ENCODE measurements at regions not wholly inside any gene's neighbourhood (a gene's known extent, or its start where the extent isn't known, plus 50 kb on each side); places are given as distances from the start of the nearest gene placed in this dataset.
"Not testable (repeated sequence)": the region's sequence is repeated elsewhere in the genome, so short reads cannot be mapped to it uniquely, and the experiment has no call there.

GRCh38 chr5:172528440-172528839 is 74.1 kb upstream of the SH3PXD2B start:
- DNase-seq (ENCODE audit: low read depth), result no peak

DNA sequence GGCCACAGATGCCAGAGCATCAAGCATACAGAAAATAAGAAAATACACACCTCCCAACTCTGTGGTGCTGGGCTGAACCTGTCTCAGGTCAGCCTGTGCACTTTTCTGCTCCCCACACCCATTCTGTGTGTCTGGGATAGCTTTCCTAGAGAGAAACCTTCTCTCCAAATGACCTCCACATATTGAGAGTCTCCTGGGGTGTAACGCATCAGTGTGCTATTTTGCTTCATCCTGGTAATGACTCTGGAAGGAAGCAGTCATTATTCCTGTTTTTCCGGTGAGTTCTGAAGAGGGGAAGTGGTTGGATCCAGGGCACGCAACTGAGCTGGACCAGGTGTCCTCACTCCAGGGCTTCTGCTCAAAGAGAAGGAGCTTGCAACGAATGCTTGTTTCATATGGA is 73.2 kb upstream of the SH3PXD2B start:
- no peak for DNase-seq (ENCODE audit: low read depth)

DNA sequence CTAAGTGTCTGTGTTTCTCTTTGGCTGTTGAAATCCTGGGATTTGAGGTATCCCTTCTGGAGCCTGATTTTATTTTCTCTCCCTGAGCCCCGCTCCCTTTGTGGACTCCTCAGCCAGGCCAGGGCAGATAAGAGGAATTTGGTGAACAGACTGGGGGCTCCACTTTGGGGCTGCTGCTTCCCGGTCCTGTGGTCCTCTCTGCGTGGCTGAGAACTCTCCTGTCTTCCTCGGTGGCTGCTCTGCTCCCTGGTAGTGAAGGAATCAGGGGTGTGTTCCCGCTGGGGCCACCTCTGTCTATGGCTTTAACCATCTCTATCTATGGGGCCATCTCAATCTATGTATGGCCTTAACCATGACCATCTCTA is 71.7 kb upstream of the SH3PXD2B start:
- no peak for DNase-seq (ENCODE audit: low read depth)

- DNase-seq (ENCODE audit: low read depth), result no peak
Measured at GRCh38 chr5:172525307-172525995, 71.1 kb upstream of the SH3PXD2B start.

DNA sequence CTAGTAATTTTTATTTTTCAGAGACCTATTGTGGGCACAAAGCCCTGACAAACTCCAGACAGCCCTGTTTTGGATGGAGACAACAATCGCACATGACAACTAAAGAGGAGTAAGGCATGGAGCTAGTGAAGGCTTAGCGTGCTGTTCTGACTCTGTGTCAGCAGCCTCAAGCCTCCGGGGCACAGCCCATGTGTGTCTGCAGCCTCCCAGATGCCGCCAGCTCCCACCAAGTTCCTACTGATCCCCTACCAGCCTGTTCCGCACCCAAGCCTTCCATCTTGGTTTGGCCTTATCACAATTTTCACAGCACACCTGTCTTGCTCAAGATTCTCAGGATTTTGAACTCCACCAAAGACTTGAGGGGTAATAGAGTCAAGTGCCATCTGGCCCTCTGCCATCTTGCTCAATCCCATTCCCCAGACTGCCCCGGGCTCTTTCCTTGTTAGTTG is 70.3 kb upstream of the SH3PXD2B start:
- no peak for DNase-seq (ENCODE audit: low read depth)

DNA sequence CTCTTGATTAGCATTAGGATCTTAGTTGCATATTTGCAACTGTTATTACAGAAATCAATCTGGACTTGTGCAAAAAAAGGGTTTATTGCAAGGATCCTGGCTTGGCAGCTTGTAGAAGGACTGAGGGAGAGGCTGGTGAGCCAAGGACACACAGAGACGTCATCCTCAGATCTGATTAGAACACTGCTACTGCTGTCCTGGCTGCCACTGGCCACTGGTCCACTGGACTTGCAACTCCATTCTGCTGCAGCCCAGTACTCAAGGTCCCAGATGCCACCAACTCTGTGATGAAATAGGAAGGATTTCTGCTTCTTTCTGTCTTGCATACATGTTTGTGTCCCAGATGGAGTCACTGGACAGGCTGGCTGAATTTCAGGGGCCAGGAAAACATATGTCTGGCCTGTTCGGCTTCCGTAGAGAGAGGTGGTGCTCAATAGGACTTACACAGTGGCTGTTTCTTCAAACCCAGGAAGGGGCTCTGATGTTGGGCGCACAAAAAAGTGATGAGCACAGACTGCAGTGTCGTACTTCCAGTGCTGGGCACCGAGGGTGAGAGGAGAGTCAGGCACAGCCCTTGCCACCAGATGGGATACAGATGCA is 68.9 kb upstream of the SH3PXD2B start:
- no peak for DNase-seq (ENCODE audit: low read depth)

GRCh38 chr5:172521338-172521932 is 67.1 kb upstream of the SH3PXD2B start:
- no peak for DNase-seq (ENCODE audit: low read depth)

GRCh38 chr5:172511952-172512351 is 57.6 kb upstream of the SH3PXD2B start:
- no peak for DNase-seq (ENCODE audit: low read depth)

DNA sequence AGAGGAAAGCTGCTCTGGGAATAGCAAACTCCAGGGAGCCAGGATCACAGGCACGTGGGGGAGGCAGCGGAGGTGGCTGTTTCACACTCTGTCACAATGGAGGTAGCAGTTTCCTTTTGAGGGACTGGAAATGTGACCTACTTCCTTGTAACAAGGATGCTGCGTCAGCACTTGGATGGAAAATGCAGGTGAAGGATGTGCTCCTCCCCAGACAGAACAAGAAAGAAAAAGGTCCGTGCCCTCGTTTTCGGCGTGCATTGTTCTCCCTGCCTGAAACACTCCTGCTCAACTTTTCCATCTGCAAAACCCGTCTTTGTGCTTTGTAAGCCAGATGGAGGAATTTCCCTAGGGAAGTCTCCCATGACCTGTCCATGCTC is 55.1 kb upstream of the SH3PXD2B start:
- no peak for DNase-seq (ENCODE audit: low read depth)

- DNase-seq (ENCODE audit: low read depth), result no peak
Measured at GRCh38 chr5:172508471-172509404, 54.4 kb upstream of the SH3PXD2B start.

- not testable (repeated sequence) for DNase-seq (ENCODE audit: low read depth)
Measured at GRCh38 chr5:172507485-172507884, 53.2 kb upstream of the SH3PXD2B start.

DNA sequence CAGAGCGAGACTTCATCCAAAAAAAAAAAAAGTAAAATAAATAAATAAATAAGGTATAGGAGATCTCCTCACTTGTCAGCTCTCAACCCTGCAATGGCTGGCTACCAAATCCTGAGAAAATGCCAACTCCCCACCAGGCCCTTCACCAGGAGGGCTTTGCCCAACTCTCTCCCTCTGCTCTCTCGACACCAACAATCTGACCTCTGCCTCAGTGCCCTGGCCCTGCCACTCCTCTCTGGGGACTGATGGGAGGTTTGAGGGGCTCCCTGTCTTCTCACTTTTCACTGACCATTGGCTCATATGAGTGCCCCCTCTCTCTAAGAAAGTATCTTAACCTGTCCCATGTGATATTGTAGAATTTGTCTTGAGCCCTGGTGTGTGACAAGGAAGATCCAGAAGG is 52.6 kb upstream of the SH3PXD2B start:
- no peak for DNase-seq (ENCODE audit: low read depth)

DNA sequence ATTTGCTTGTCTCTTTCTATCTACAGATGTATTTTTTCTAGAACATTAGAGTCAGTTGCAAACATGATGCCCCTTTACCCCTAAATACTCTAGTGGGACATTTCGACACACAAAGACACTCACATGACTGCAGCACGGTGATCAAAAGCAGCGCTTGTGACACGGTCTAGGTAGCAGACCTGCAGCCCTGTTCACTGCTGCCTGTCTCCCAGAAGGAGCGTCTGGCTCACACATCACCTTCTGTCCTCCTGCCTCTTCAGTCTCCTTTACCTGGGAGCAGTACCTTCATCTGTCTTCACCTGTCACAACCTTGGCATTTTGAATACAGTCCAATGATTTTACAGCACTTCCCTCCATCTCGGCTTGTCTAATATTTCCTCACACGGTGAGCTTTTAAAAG is 51.9 kb upstream of the SH3PXD2B start:
- no peak for DNase-seq (ENCODE audit: low read depth)

DNA sequence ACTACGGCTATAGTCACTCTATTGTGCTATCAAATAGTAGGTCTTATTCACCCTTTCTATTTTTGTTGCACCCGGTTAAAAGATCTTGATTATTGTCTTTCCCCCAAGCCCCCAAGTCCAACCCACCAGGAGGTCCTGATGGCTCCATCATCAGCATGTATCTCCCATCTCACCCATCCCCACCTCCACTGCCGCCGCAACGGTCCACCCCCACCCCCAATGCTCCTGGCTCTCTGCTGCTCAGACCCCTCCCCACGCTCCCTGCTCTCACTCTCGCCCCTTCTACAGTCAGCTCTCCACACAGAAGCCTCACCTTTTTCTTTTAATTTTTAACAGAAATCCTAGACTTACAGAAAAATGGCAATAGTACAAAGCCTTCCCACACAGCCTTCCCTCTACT is 51.5 kb upstream of the SH3PXD2B start:
- DNase-seq (ENCODE audit: low read depth), result no peak

DNA sequence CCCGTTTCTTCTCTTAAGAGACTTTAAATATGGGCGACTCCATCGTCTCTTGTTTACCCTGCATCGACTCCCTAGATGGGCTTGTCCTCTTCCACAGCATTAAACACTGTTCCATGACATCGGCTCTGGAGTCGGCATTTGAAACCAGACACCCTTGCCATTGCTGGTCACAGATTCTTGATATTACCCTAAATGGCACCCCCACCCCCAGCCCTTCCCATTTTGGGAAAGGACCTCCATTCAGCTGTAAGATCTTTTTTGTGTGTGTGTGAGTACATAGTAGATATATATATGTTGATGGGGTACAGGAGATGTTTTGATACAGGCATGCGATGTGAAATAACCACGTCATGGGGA is 51.1 kb upstream of the SH3PXD2B start:
- no peak for DNase-seq (ENCODE audit: low read depth)

DNA sequence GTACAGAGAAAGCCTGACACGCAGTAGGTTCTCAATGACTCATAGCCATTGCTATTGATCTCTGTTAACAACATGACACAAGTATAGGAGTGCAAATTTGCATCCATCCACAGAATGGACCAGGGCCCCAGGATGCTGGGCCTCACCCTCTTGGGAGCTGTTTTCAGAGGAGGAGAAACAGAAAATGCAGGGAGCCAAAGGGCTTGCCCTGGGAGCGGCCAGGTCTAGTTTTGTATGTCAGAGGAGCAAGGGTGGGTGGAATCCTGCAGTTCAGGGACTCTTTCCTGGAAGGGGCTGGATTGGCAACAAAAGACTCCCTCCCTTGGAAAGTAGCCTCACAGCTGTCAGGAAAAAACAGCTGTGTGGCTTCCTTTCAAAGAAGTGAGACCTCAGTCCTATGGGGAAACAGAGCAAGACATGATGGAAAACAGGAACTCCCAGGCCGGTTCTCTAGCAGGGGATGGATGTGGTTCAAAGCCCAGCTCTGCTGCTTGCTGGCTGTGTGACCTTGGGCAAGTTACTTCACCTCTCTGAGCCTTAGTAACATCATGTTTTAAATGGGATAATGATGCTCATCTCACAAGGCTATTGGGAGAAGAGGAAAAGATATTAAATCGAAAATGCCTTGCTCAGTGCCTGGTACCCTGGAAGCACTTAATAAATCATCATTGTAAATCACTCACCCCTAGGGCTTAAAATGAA is 50.5 kb upstream of the SH3PXD2B start:
- DNase-seq (ENCODE audit: low read depth), result no peak

DNA sequence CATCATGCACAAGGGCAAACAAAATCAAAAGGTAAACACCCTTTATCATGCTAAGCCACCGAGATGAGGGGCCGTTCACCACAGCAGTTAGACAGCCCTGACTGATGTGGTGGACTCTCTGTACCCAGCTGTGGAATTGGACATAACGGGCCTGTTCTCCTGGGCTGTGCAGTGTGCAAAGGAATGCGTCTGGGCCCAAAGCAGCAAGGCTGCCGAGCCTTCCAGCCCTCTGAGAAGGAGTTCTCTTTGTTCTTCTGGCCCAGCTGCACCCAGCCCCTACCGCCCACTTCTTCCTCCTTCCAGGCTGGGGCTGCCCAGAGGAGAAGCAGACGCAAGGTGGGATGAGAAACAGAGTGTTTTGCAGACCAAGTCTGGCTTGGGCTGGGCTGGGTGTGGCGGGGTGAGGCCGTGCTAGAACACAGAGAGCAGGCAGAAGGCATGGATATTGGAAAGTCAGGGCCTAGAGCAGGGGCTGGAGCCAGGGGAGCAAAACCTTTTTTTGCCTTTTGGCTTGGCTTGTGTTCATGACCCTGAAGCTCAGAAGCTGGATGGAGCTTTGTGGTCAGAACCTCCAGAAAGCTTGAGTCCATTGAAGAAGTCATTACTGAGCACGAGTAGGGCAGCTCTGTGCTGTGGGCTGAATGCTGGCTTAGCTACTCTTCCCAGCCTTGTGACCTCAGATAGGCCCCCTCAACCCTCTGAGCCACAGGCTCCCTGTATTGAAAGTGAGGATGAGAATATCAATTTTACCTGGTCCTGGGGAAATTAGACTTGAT is 49.8 kb upstream of the SH3PXD2B start:
- DNase-seq (ENCODE audit: low read depth), result no peak
